DOHH2 (cell line): ENCODE measurements at regions not wholly inside any gene's neighbourhood (a gene's known extent, or its start where the extent isn't known, plus 50 kb on each side); places are given as distances from the start of the nearest gene placed in this dataset.

Experiments used
- H3F3A ChIP-seq: fragments of 200-600 bp; sonication (generic), shearing (Covaris generic); 2 replicates; pipeline ENCODE4 v1.6.0; 2016; ENCODE audit warnings: antibody characterized with exemption, mild to moderate bottlenecking; ENCODE audit not compliant: control insufficient read depth, insufficient read depth
- H3K27ac ChIP-seq: fragments of 200-600 bp; sonication (generic); 2 replicates; pipeline ENCODE4 v1.5.1; 2014; ENCODE audit warnings: low read depth, mild to moderate bottlenecking, low read length, moderate library complexity
- H3K27me3 ChIP-seq: fragments of 200-600 bp; sonication (generic); 2 replicates; pipeline ENCODE4 v1.6.1; 2014; ENCODE audit warnings: mild to moderate bottlenecking, low read length, mixed read lengths; ENCODE audit not compliant: control insufficient read depth
- H3K36me3 ChIP-seq: fragments of 200-600 bp; sonication (generic); 2 replicates; pipeline ENCODE4 v1.6.1; 2014; ENCODE audit warnings: mild to moderate bottlenecking, low read length, moderate library complexity, mixed read lengths; ENCODE audit not compliant: control insufficient read depth
- H3K4me1 ChIP-seq: fragments of 200-600 bp; sonication (generic); 2 replicates; pipeline ENCODE4 v1.6.1; 2014; ENCODE audit warnings: mild to moderate bottlenecking, low read length, mixed read lengths; ENCODE audit not compliant: control insufficient read depth
- H3K4me2 ChIP-seq: fragments of 200-600 bp; sonication (generic); 2 replicates; pipeline ENCODE4 v1.6.0; 2014; ENCODE audit warnings: mild to moderate bottlenecking, low read length, moderate library complexity
- H3K4me3 ChIP-seq: fragments of 200-600 bp; sonication (generic); 2 replicates; pipeline ENCODE4 v1.5.1; 2014; ENCODE audit warnings: mild to moderate bottlenecking, low read length, mixed read lengths
- H3K79me2 ChIP-seq: fragments of 200-600 bp; sonication (generic); 2 replicates; pipeline ENCODE4 v1.6.1; 2014; ENCODE audit warnings: mild to moderate bottlenecking, low read length, mixed read lengths; ENCODE audit not compliant: control insufficient read depth
- H3K9me2 ChIP-seq: fragments of 200-600 bp; sonication (generic); replicated peaks from 2 replicates; pipeline ENCODE4 v1.6.1; 2014; ENCODE audit warnings: mild to moderate bottlenecking, low read length, mixed read lengths; ENCODE audit not compliant: control insufficient read depth
- H3K9me3 ChIP-seq: fragments of 200-600 bp; sonication (generic); 2 replicates; pipeline ENCODE4 v1.6.1; 2014; ENCODE audit warnings: antibody characterized with exemption, low read length, mixed read lengths; ENCODE audit not compliant: control insufficient read depth, insufficient read depth
- H4K20me1 ChIP-seq: fragments of 200-600 bp; sonication (generic); 2 replicates; pipeline ENCODE4 v1.6.0; 2014; ENCODE audit warnings: low read depth, mild to moderate bottlenecking, antibody characterized with exemption, low read length, moderate library complexity; ENCODE audit not compliant: control insufficient read depth, insufficient read depth
- CTCF ChIP-seq: fragments of 200-600 bp; sonication (generic); IDR thresholded peaks from one replicate; pipeline ENCODE4 v1.5.1; 2014; ENCODE audit warnings: antibody characterized with exemption, mild to moderate bottlenecking, low read depth, low read length; ENCODE audit not compliant: poor library complexity, severe bottlenecking
- EZH2phosphoT487 ChIP-seq: fragments of 200-600 bp; sonication (generic); IDR thresholded peaks from 2 replicates; pipeline ENCODE4 v1.6.1; 2017; ENCODE audit warnings: borderline replicate concordance, mild to moderate bottlenecking, antibody characterized with exemption, low read length, moderate library complexity, mixed read lengths

- no peaks in the 10 kb centered on the region for H3K4me1 ChIP-seq
- no peaks in the 10 kb centered on the region for H3F3A ChIP-seq
- H3K79me2 ChIP-seq: no peaks in the 10 kb centered on the region
- H3K9me2 ChIP-seq: no peaks in the 10 kb centered on the region
- H3K4me2 ChIP-seq: no peak overlapping the region
- no peak overlapping the region for H3K27ac ChIP-seq
- no peak overlapping the region for H3K4me3 ChIP-seq
- TF ChIP-seq CTCF (no peak), EZH2phosphoT487 (no peak)
- H3K36me3 ChIP-seq: no peaks in the 10 kb centered on the region
- H3K27me3 ChIP-seq: no peaks in the 10 kb centered on the region
- no peaks in the 10 kb centered on the region for H3K9me3 ChIP-seq
- H4K20me1 ChIP-seq: no peaks in the 10 kb centered on the region
These were observed 122.0 kb upstream of the ONECUT1 start for GRCh38 chr15:52912172-52912571.

GRCh38 chr15:52893338-52893737 lies 103.2 kb upstream of the ONECUT1 start:
- no peak overlapping the region for H3K27ac ChIP-seq
- H4K20me1 ChIP-seq: no peaks in the 10 kb centered on the region
- no peaks in the 10 kb centered on the region for H3F3A ChIP-seq

GRCh38 chr15:52879904-52880303 lies 89.8 kb upstream of the ONECUT1 start:
- no peaks in the 10 kb centered on the region for H3K27me3 ChIP-seq
- TF ChIP-seq CTCF (no peak), EZH2phosphoT487 (no peak)
- no peaks in the 10 kb centered on the region for H3K9me2 ChIP-seq
- no peaks in the 10 kb centered on the region for H3F3A ChIP-seq
- no peaks in the 10 kb centered on the region for H3K36me3 ChIP-seq
- no peak overlapping the region for H3K27ac ChIP-seq
- no peaks in the 10 kb centered on the region for H3K9me3 ChIP-seq
- no peak overlapping the region for H3K4me3 ChIP-seq
- no peaks in the 10 kb centered on the region for H3K4me1 ChIP-seq
- no peaks in the 10 kb centered on the region for H4K20me1 ChIP-seq
- no peak overlapping the region for H3K4me2 ChIP-seq
- no peaks in the 10 kb centered on the region for H3K79me2 ChIP-seq

More at GRCh38 chr15:52893338-52893737, 103.2 kb upstream of the ONECUT1 start:
- Histone ChIP-seq H3K4me1 (no peaks in the 10 kb centered on the region), H3K9me2 (no peaks in the 10 kb centered on the region), H3K79me2 (no peaks in the 10 kb centered on the region), H3K9me3 (no peaks in the 10 kb centered on the region), H3K27me3 (no peaks in the 10 kb centered on the region), H3K36me3 (no peaks in the 10 kb centered on the region), H3K4me3 (no peak overlapping the region), H3K4me2 (no peak overlapping the region)
- TF ChIP-seq CTCF (no peak), EZH2phosphoT487 (no peak)

- Histone ChIP-seq H3F3A (no peaks in the 10 kb centered on the region), H3K36me3 (no peaks in the 10 kb centered on the region), H3K27ac (no peak overlapping the region), H3K9me2 (no peaks in the 10 kb centered on the region), H4K20me1 (no peaks in the 10 kb centered on the region), H3K4me1 (no peaks in the 10 kb centered on the region), H3K9me3 (no peaks in the 10 kb centered on the region), H3K27me3 (no peaks in the 10 kb centered on the region), H3K4me2 (no peak overlapping the region), H3K4me3 (no peak overlapping the region), H3K79me2 (no peaks in the 10 kb centered on the region)
- TF ChIP-seq EZH2phosphoT487 (no peak), CTCF (no peak)
These were observed 89.0 kb upstream of the ONECUT1 start for GRCh38 chr15:52879145-52879544.
